ENCODE measurements at regions not wholly inside any gene's neighbourhood (a gene's known extent, or its start where the extent isn't known, plus 50 kb on each side); places are given as distances from the start of the nearest gene placed in this dataset.

- TF ChIP-seq JUNB (CRISPR knock-in tag; conservative IDR thresholded peaks at IDR 0.05) (no peak), ZNF407 (IDR thresholded peaks at IDR 0.05; ENCODE audit: low read depth) (no peak), PHF21A (IDR thresholded peaks at IDR 0.05; ENCODE audit: borderline replicate concordance, low read depth) (no peak), NR3C1 (CRISPR knock-in tag; IDR thresholded peaks at IDR 0.05) (no peak)
These were observed 484.3 kb downstream of the MDFIC start for GRCh38 chr7:115406219-115406618.
